HFFc6 (cell line): ENCODE measurements at regions not wholly inside any gene's neighbourhood (a gene's known extent, or its start where the extent isn't known, plus 50 kb on each side); places are given as distances from the start of the nearest gene placed in this dataset.

Experiments
- DNase-seq: peaks from one replicate; pipeline ENCODE4 v3.0.0-alpha.2; 2018
- H3K27ac Mint-ChIP-seq: 2 replicates; pipeline ENCODE4 v1.8.0; 2020; ENCODE audit warnings: mild to moderate bottlenecking, mixed read lengths
- H3K27me3 Mint-ChIP-seq: 2 replicates; pipeline ENCODE4 v1.8.0; 2021; ENCODE audit warnings: mild to moderate bottlenecking, moderate library complexity, mixed read lengths; ENCODE audit not compliant: insufficient read depth
- H3K36me3 Mint-ChIP-seq: 2 replicates; pipeline ENCODE4 v1.8.0; 2021; ENCODE audit warnings: low read depth, mixed read lengths
- H3K4me1 Mint-ChIP-seq: 2 replicates; pipeline ENCODE4 v1.8.0; 2020; ENCODE audit warnings: low read depth, mixed read lengths
- H3K4me3 Mint-ChIP-seq: 2 replicates; pipeline ENCODE4 v1.8.0; 2020; ENCODE audit warnings: mild to moderate bottlenecking, moderate library complexity, mixed read lengths
- H3K9me3 Mint-ChIP-seq: 2 replicates; pipeline ENCODE4 v1.8.0; 2020; ENCODE audit warnings: mild to moderate bottlenecking, mixed read lengths
- TF ChIP-seq, protein P1 (sequence below): fragments of 200-600 bp; sonication (generic); IDR thresholded peaks from 2 replicates; pipeline ENCODE4 v1.5.0; 2021; ENCODE audit warnings: antibody characterized with exemption, mild to moderate bottlenecking

DNA sequence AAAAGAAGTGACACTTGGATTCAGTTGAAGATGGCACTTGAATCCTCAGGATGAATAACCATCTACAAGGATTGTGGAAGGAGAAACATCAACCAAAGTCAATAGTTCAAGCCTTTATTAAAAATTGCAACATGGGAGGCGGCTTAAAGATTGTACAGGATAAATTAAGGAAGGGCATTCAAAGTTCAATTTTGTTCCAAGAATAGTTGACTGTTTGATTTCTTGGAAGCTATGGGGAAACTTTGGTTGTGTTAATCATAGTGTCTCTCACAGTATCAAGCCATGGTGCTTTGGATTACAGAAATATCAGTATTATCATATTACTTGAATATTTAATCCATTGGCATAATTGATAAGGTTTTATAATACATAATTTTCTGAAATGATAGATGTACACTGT is 1844.3 kb downstream of the MAT2B start:
- no peak for DNase-seq
- no peak overlapping the region for H3K27ac Mint-ChIP-seq
- H3K9me3 Mint-ChIP-seq, result peaks cover 29% of the 10 kb centered on the region
- no peaks in the 10 kb centered on the region for H3K4me1 Mint-ChIP-seq
- no peaks in the 10 kb centered on the region for H3K27me3 Mint-ChIP-seq
- no peaks in the 10 kb centered on the region; the same call in 1 of the 2 replicates for H3K36me3 Mint-ChIP-seq
- no peak overlapping the region for H3K4me3 Mint-ChIP-seq
- TF ChIP-seq, protein P1, sequence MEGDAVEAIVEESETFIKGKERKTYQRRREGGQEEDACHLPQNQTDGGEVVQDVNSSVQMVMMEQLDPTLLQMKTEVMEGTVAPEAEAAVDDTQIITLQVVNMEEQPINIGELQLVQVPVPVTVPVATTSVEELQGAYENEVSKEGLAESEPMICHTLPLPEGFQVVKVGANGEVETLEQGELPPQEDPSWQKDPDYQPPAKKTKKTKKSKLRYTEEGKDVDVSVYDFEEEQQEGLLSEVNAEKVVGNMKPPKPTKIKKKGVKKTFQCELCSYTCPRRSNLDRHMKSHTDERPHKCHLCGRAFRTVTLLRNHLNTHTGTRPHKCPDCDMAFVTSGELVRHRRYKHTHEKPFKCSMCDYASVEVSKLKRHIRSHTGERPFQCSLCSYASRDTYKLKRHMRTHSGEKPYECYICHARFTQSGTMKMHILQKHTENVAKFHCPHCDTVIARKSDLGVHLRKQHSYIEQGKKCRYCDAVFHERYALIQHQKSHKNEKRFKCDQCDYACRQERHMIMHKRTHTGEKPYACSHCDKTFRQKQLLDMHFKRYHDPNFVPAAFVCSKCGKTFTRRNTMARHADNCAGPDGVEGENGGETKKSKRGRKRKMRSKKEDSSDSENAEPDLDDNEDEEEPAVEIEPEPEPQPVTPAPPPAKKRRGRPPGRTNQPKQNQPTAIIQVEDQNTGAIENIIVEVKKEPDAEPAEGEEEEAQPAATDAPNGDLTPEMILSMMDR, result no peak

DNA sequence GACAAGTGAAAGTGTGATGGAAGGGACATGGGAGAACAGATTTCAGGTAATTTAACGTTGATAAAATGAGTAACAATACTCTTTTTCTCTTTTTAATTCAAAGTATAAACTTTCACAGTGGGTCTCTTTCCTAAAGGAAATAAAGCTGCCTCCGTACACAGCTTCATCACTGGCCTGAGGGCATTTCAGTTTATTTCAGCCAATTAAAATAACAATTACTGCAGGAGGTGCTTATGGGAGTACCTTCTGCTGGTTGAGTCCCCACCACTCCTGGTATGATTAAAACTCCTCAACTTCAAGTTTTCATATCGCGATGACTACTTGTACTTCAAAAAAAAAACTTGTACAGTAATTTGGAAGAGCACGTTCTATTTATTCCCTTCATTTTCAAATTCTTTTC is 1845.9 kb downstream of the MAT2B start:
- DNase-seq, result no peak
- Mint-ChIP-seq H3K9me3 (peaks cover 29% of the 10 kb centered on the region), H3K27ac (no peak overlapping the region), H3K36me3 (no peaks in the 10 kb centered on the region; the same call in 1 of the 2 replicates), H3K27me3 (no peaks in the 10 kb centered on the region), H3K4me1 (no peaks in the 10 kb centered on the region), H3K4me3 (no peak overlapping the region)
- TF ChIP-seq, protein P1, result no peak

DNA sequence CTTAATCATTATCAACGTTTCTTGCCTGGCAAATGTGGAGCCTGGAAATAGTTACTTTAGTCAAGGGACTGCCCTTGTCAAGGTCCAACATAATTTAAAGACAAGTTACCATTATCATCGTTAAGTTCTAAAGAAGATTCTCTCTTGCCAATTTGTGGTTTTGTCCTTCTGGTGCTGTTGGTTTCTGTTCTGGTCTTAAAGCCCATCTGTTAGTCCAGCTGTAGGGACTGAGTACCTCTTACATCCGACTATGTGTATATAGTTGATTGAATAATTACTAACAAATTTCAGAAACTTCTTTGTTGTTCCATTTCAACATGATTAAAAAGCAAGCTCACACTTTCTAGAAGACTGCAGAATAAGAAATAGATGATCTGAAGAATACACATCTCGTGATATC is 1854.9 kb downstream of the MAT2B start:
- Mint-ChIP-seq H3K4me1 (no peaks in the 10 kb centered on the region), H3K4me3 (no peak overlapping the region), H3K27ac (no peak overlapping the region), H3K9me3 (peaks cover 52% of the 10 kb centered on the region), H3K27me3 (no peaks in the 10 kb centered on the region), H3K36me3 (no peaks in the 10 kb centered on the region)
- TF ChIP-seq, protein P1, result no peak
- DNase-seq, result no peak

DNA sequence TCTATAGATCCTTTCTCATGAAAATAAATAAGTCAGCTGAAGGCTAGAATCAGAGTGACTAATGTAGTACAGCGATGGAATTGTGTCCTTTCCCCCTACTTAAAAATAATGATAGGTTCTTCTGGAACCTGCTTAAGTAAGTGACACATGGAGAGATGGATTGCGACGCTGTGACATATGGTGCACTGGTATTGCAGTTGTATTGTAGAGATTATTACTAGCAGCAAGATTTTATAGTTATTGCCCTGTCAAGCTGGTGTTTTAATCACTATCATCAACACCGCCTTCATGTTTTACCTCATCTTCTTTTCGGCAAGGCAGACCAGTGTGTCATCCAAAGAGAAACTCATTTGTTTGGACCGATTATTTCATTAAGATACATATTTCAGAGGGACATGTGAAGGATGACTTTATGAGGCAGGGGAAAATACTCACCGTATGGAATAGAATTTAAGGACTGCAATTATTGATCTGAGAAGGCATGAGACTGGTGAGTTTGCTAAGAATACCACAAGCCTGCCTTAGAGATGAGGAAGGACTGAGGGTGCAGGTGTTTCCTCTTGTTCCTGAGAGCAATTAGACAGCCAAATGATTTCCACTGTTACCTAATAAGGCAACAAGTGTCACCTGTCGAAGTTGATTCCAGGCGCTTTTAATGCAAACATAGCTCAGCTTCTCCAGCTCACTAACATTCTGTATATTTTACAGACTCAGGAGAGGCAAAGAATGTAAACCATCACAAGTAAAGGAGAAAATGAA is 1855.5 kb downstream of the MAT2B start:
- Mint-ChIP-seq H3K27ac (no peak overlapping the region), H3K9me3 (peaks cover 58% of the 10 kb centered on the region), H3K27me3 (no peaks in the 10 kb centered on the region), H3K4me1 (no peaks in the 10 kb centered on the region), H3K4me3 (no peak overlapping the region), H3K36me3 (no peaks in the 10 kb centered on the region)
- no peak for DNase-seq
- TF ChIP-seq, protein P1, result no peak

DNA sequence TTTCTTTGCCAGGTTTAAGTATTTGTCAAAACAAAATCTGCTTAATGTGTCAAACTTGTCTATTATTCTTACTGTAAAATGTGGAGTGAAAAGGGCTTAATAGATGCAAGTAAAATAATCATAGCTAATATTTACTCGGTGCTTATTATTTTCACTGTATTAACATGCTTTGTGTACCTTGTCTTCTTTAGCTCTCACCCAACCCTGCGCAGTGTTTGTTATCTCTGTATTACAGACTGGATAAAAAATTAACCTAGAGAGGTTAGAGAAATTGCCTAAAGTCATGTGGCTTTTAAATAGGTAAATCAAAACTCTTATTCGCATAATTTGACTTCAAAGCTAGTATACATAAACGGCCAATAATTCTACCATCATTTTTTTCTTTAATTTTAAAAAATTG is 1864.8 kb downstream of the MAT2B start:
- no peak overlapping the region for H3K27ac Mint-ChIP-seq
- no peaks in the 10 kb centered on the region for H3K27me3 Mint-ChIP-seq
- peaks cover 34% of the 10 kb centered on the region for H3K9me3 Mint-ChIP-seq
- H3K36me3 Mint-ChIP-seq, result no peaks in the 10 kb centered on the region
- H3K4me1 Mint-ChIP-seq, result no peaks in the 10 kb centered on the region
- TF ChIP-seq, protein P1, result no peak
- no peak for DNase-seq
- no peak overlapping the region for H3K4me3 Mint-ChIP-seq
